ENCODE measurements at regions not wholly inside any gene's neighbourhood (a gene's known extent, or its start where the extent isn't known, plus 50 kb on each side); places are given as distances from the start of the nearest gene placed in this dataset.

DNA sequence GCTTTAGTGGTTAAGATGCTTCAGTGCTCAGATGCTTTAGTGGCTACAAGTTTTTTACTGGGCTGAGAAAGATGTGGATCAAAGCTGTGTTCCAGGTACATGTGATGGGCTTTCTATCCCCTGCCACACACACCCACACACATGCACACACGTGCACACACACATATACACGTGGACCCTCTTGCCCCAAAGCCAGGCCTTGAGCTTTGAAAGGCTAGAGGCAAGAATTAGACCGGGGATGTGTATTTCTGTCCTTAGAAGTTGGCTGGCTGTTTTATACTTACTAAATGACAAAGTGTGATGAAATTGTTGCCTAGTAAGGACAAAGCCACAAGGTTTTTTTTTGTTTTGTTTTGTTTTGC, 376.5 kb downstream of the C12orf75 start:
- H3K79me2 ChIP-seq (ENCODE audit: insufficient read depth, low read length): no peaks in the 10 kb centered on the region
- H2AFZ ChIP-seq (ENCODE audit: insufficient read depth, low read depth, low read length, poor library complexity, severe bottlenecking): no peak overlapping the region
- TF ChIP-seq, protein P1, sequence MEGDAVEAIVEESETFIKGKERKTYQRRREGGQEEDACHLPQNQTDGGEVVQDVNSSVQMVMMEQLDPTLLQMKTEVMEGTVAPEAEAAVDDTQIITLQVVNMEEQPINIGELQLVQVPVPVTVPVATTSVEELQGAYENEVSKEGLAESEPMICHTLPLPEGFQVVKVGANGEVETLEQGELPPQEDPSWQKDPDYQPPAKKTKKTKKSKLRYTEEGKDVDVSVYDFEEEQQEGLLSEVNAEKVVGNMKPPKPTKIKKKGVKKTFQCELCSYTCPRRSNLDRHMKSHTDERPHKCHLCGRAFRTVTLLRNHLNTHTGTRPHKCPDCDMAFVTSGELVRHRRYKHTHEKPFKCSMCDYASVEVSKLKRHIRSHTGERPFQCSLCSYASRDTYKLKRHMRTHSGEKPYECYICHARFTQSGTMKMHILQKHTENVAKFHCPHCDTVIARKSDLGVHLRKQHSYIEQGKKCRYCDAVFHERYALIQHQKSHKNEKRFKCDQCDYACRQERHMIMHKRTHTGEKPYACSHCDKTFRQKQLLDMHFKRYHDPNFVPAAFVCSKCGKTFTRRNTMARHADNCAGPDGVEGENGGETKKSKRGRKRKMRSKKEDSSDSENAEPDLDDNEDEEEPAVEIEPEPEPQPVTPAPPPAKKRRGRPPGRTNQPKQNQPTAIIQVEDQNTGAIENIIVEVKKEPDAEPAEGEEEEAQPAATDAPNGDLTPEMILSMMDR (IDR thresholded peaks at IDR 0.05): no peak
- H3K27me3 ChIP-seq (ENCODE audit: control insufficient read depth in 2 of 2, insufficient read depth in 2 of 2, low read length in 2 of 2): peaks cover 0 to 2% of the 10 kb centered on the region in 2 donors
- Mint-ChIP-seq H3K4me3 (no peak overlapping the region), H3K27ac (no peak overlapping the region), H3K4me1 (no peaks in the 10 kb centered on the region), H3K36me3 (no peaks in the 10 kb centered on the region), H3K9me3 (no peaks in the 10 kb centered on the region), H3K27me3 (ENCODE audit: low read depth in 3 of 3) (peaks cover 2 to 5% (median 3%) of the 10 kb centered on the region in 3 donors)
- H3K27ac ChIP-seq (ENCODE audit: low read depth in 1 of 2, low read length in 2 of 2): no peak overlapping the region
- H3K4me1 ChIP-seq (ENCODE audit: control insufficient read depth in 1 of 2, insufficient read depth in 2 of 2, low read length in 2 of 2): no peaks in the 10 kb centered on the region
- no peak overlapping the region for H3K4me2 ChIP-seq (replicated peaks; ENCODE audit: extremely low read depth, low read length, poor library complexity, severe bottlenecking)
- H3K4me3 ChIP-seq (replicated peaks in 1 of 3; ENCODE audit: low read depth in 2 of 3, low read length in 3 of 3): no peak overlapping the region
- 100% methylated on average over 1 of the region's 3 CpGs for WGBS (ENCODE audit: insufficient coverage)
- no peak overlapping the region for H3K9ac ChIP-seq (ENCODE audit: insufficient read depth, low read length, poor library complexity, severe bottlenecking)
- no peaks in the 10 kb centered on the region for H4K20me1 ChIP-seq (ENCODE audit: insufficient read depth, low read length)
- no peak for DNase-seq
- no peaks in the 10 kb centered on the region for H3K9me3 ChIP-seq (replicated peaks in 1 of 2; ENCODE audit: control insufficient read depth in 1 of 2, insufficient read depth in 1 of 2, low read length in 2 of 2)
- intact Hi-C loops (cut with micrococcal nuclease): loop anchor here in 1 of 2 donors (10.0 kb wide), 1 partner anchor 428 kb away; the partner anchor contains the start of gene NUAK1
- no peaks in the 10 kb centered on the region for H3K36me3 ChIP-seq (replicated peaks in 1 of 2; ENCODE audit: control insufficient read depth in 1 of 2, insufficient read depth in 2 of 2, low read length in 2 of 2)

DNA sequence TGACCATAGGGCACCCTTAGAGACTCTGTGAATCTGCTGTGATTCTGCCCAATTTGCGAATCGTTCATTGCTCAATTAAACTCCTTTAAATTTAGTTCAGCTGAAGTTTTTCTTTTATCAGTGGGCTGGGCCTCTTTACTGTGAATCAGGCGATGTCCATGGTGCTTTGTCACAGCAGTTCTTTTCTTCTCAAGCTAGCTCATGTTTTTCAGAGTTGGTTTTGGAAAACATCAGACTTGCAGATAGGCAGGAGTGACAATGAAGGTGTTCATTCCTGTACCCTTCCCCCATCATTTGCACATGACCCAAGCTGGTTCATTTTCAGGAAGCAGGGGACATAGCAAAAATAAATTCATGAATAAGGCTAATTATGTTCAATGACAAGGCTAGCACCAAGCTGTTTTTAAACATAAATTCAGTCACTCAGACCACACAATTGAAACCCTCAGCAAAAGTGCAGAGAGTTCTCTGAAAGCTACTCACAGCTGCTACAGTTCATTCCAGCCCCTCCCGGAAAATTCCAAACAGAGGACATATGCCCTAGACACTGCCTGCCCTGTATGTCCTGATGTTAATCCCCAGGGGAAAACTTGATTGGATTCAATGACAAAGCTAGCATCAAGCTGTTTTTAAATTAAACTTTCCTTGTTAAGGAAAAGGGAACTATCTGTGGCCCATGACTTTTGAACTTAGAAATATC, 383.3 kb downstream of the C12orf75 start:
- H3K4me3 Mint-ChIP-seq: no peak overlapping the region
- no peak overlapping the region for H3K4me2 ChIP-seq (replicated peaks; ENCODE audit: extremely low read depth, low read length, poor library complexity, severe bottlenecking)
- H3K4me1 ChIP-seq (ENCODE audit: control insufficient read depth in 1 of 2, insufficient read depth in 2 of 2, low read length in 2 of 2): no peaks in the 10 kb centered on the region
- H3K4me3 ChIP-seq (replicated peaks in 1 of 3; ENCODE audit: low read depth in 2 of 3, low read length in 3 of 3): no peak overlapping the region
- H3K27ac Mint-ChIP-seq: no peak overlapping the region
- H3K36me3 ChIP-seq (replicated peaks in 1 of 2; ENCODE audit: control insufficient read depth in 1 of 2, insufficient read depth in 2 of 2, low read length in 2 of 2): no peaks in the 10 kb centered on the region
- H3K27me3 Mint-ChIP-seq (ENCODE audit: low read depth in 3 of 3): peaks cover 1 to 5% (median 4%) of the 10 kb centered on the region in 3 donors
- intact Hi-C loops (cut with micrococcal nuclease): no loop called here
- no peaks in the 10 kb centered on the region for H3K4me1 Mint-ChIP-seq
- TF ChIP-seq, protein P1 (IDR thresholded peaks at IDR 0.05): no peak
- no peak for DNase-seq
- no peaks in the 10 kb centered on the region for H4K20me1 ChIP-seq (ENCODE audit: insufficient read depth, low read length)
- no peaks in the 10 kb centered on the region for H3K36me3 Mint-ChIP-seq
- H3K79me2 ChIP-seq (ENCODE audit: insufficient read depth, low read length): no peaks in the 10 kb centered on the region
- no peaks in the 10 kb centered on the region for H3K27me3 ChIP-seq (ENCODE audit: control insufficient read depth in 2 of 2, insufficient read depth in 2 of 2, low read length in 2 of 2)
- no peak overlapping the region for H3K27ac ChIP-seq (ENCODE audit: low read depth in 1 of 2, low read length in 2 of 2)
- no peak overlapping the region for H3K9ac ChIP-seq (ENCODE audit: insufficient read depth, low read length, poor library complexity, severe bottlenecking)
- no peaks in the 10 kb centered on the region for H3K9me3 ChIP-seq (replicated peaks in 1 of 2; ENCODE audit: control insufficient read depth in 1 of 2, insufficient read depth in 1 of 2, low read length in 2 of 2)
- no peak overlapping the region for H2AFZ ChIP-seq (ENCODE audit: insufficient read depth, low read depth, low read length, poor library complexity, severe bottlenecking)
- H3K9me3 Mint-ChIP-seq: peaks cover 0 to 2% (median 0%) of the 10 kb centered on the region in 7 donors
- 100% methylated on average over 3 of the region's 4 CpGs for WGBS (ENCODE audit: insufficient coverage)
